Liver (tissue), 8 donors: ENCODE measurements at regions not wholly inside any gene's neighbourhood (a gene's known extent, or its start where the extent isn't known, plus 50 kb on each side); places are given as distances from the start of the nearest gene placed in this dataset.

ENCODE experiments used
- DNase-seq: peaks from one replicate; pipeline ENCODE4 v3.0.0-alpha.2; 2017; ENCODE audit warnings: low spot score
- H3K27ac ChIP-seq, 2 donors: one replicate each; pipeline ENCODE4 v1.7.0; 2013; ENCODE audit warnings: inconsistent platforms in 2 of 2, low read length in 2 of 2, control low read depth in 1 of 2, low read depth in 1 of 2, mild to moderate bottlenecking in 1 of 2
- H3K27me3 ChIP-seq, 4 donors: one replicate each; pipeline versions ENCODE4 v1.6.1 to v1.7.0; 2013; ENCODE audit warnings: low read length in 3 of 4, inconsistent platforms in 1 of 4, mild to moderate bottlenecking in 1 of 4, moderate library complexity in 1 of 4; ENCODE audit not compliant: control insufficient read depth in 4 of 4, insufficient read depth in 4 of 4
- H3K36me3 ChIP-seq, 4 donors: one replicate each; pipeline versions ENCODE4 v1.6.1 to v1.7.0; 2013; ENCODE audit warnings: low read length in 3 of 4, mild to moderate bottlenecking in 3 of 4, low read depth in 1 of 4, moderate library complexity in 1 of 4; ENCODE audit not compliant: control insufficient read depth in 4 of 4, insufficient read depth in 3 of 4
- H3K4me1 ChIP-seq, 4 donors: one replicate each; pipeline versions ENCODE4 v1.6.1 to v1.7.0; 2013; ENCODE audit warnings: low read length in 3 of 4, mild to moderate bottlenecking in 3 of 4, moderate library complexity in 1 of 4; ENCODE audit not compliant: control insufficient read depth in 4 of 4, insufficient read depth in 4 of 4
- H3K4me3 ChIP-seq, 3 donors: one replicate each; pipeline versions ENCODE4 v1.6.1 to v1.7.0; 2013; ENCODE audit warnings: low read length in 3 of 3, control low read depth in 1 of 3, low read depth in 1 of 3, mild to moderate bottlenecking in 1 of 3
- H3K9ac ChIP-seq, 2 donors: one replicate each; pipeline ENCODE4 v1.7.0; 2013; ENCODE audit warnings: low read length in 2 of 2, mild to moderate bottlenecking in 2 of 2, moderate library complexity in 2 of 2, control low read depth in 1 of 2, low read depth in 1 of 2
- H3K9me3 ChIP-seq, 4 donors: one replicate each; pipeline versions ENCODE4 v1.6.1 to v1.7.0; 2013; ENCODE audit warnings: low read length in 3 of 4; ENCODE audit not compliant: control insufficient read depth in 4 of 4
- EGR1 ChIP-seq, 2 donors: IDR thresholded peaks; 2 replicates each; pipeline ENCODE4 v1.6.1; 2016 to 2018; ENCODE audit warnings: antibody characterized with exemption in 2 of 2, low read depth in 2 of 2
- FOXA1 ChIP-seq: IDR thresholded peaks from 2 replicates; pipeline ENCODE4 v1.6.1; 2016; ENCODE audit warnings: antibody characterized with exemption
- FOXA2 ChIP-seq: IDR thresholded peaks from 2 replicates; pipeline ENCODE4 v1.6.1; 2016; ENCODE audit warnings: antibody characterized with exemption
- GABPA ChIP-seq, 2 donors: IDR thresholded peaks in 1 of 2; conservative IDR thresholded peaks in 1 of 2; 2 replicates each; pipeline ENCODE4 v1.6.1; 2016; ENCODE audit warnings: antibody characterized with exemption in 2 of 2, mild to moderate bottlenecking in 1 of 2, moderate library complexity in 1 of 2
- HNF4G ChIP-seq: IDR thresholded peaks from 2 replicates; pipeline ENCODE4 v1.6.1; 2016; ENCODE audit warnings: antibody characterized with exemption
- JUND ChIP-seq, 2 donors: IDR thresholded peaks; 2 replicates each; pipeline ENCODE4 v1.6.1; 2016; ENCODE audit warnings: antibody characterized with exemption in 2 of 2
- RAD21 ChIP-seq, 2 donors: IDR thresholded peaks; 2 replicates each; pipeline ENCODE4 v1.6.1; 2016; ENCODE audit warnings: antibody characterized with exemption in 2 of 2, mild to moderate bottlenecking in 2 of 2
- SP1 ChIP-seq: IDR thresholded peaks from 2 replicates; pipeline ENCODE4 v1.6.1; 2018; ENCODE audit warnings: antibody characterized with exemption, mild to moderate bottlenecking
- TAF1 ChIP-seq: conservative IDR thresholded peaks from 2 replicates; pipeline ENCODE4 v1.6.1; 2016; ENCODE audit warnings: antibody characterized with exemption, mild to moderate bottlenecking
- YY1 ChIP-seq: IDR thresholded peaks from 2 replicates; pipeline ENCODE4 v1.6.1; 2016; ENCODE audit warnings: antibody characterized with exemption, mild to moderate bottlenecking
- WGBS: extraction: QIAGEN DNeasy Blood & Tissue Kit; methylation state at CpG from one replicate; pipeline ENCODE4 v1.1.7; 2013; 5-methylcytosine and 5-hydroxymethylcytosine counted together
- TF ChIP-seq, protein P1 (sequence below): IDR thresholded peaks from 2 replicates; pipeline ENCODE4 v1.6.1; 2016; ENCODE audit warnings: antibody characterized with exemption
- TF ChIP-seq, protein P2 (sequence below): IDR thresholded peaks from 2 replicates; pipeline ENCODE4 v1.6.1; 2016; ENCODE audit warnings: antibody characterized with exemption
- TF ChIP-seq, protein P3 (sequence below): fragments of 150-350 bp; IDR thresholded peaks from 2 replicates; pipeline ENCODE4 v1.5.1; 2017; ENCODE audit warnings: improper control_type of control experiment, low read depth, low read length; ENCODE audit not compliant: missing input control
- TF ChIP-seq, protein P4 (sequence below): IDR thresholded peaks from 2 replicates; pipeline ENCODE4 v1.6.1; 2016; ENCODE audit warnings: antibody characterized with exemption, mild to moderate bottlenecking
- donor health status: healthy.
- donor health status: healthy.
- donor health status: healthy.
- donor health status: healthy.
- donor health status: healthy.

DNA sequence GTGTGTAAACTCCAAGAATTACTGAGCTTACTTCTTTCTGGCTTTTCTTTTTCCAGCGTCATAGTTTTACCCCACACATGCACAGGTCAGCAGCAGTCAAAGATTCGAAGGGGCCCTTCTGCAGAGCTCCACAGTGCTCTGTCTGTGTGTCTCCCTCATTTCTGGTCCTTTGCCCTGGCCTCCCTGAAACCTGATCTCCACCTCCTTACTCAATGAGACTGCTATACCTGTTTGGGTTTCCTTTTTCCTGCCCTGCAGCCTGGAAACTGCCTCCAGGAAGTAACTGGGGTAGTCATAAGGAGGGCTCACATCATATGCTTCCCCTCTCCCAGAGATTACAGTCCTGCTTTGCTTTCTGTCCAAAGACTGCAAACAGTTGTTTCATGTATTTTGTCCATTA is 82.8 kb upstream of the TNIK start:
- Histone ChIP-seq H3K27ac (no peak overlapping the region), H3K27me3 (no peaks in the 10 kb centered on the region), H3K9me3 (no peaks in the 10 kb centered on the region), H3K9ac (no peak overlapping the region), H3K4me1 (no peaks in the 10 kb centered on the region), H3K36me3 (no peaks in the 10 kb centered on the region), H3K4me3 (no peak overlapping the region)
- no peak for DNase-seq
- WGBS: 52% methylated on average over 2 of the region's 2 CpGs
- TF ChIP-seq, protein P1, sequence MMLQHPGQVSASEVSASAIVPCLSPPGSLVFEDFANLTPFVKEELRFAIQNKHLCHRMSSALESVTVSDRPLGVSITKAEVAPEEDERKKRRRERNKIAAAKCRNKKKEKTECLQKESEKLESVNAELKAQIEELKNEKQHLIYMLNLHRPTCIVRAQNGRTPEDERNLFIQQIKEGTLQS: no peak
- no peak for TF ChIP-seq EGR1 (IDR thresholded peaks at IDR 0.05; ENCODE audit: low read depth in 2 of 2)
- TF ChIP-seq, protein P2, sequence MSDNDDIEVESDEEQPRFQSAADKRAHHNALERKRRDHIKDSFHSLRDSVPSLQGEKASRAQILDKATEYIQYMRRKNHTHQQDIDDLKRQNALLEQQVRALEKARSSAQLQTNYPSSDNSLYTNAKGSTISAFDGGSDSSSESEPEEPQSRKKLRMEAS: no peak
- TF ChIP-seq, protein P3, sequence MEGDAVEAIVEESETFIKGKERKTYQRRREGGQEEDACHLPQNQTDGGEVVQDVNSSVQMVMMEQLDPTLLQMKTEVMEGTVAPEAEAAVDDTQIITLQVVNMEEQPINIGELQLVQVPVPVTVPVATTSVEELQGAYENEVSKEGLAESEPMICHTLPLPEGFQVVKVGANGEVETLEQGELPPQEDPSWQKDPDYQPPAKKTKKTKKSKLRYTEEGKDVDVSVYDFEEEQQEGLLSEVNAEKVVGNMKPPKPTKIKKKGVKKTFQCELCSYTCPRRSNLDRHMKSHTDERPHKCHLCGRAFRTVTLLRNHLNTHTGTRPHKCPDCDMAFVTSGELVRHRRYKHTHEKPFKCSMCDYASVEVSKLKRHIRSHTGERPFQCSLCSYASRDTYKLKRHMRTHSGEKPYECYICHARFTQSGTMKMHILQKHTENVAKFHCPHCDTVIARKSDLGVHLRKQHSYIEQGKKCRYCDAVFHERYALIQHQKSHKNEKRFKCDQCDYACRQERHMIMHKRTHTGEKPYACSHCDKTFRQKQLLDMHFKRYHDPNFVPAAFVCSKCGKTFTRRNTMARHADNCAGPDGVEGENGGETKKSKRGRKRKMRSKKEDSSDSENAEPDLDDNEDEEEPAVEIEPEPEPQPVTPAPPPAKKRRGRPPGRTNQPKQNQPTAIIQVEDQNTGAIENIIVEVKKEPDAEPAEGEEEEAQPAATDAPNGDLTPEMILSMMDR: no peak
- TF ChIP-seq HNF4G: no peak
- no peak for TF ChIP-seq GABPA (IDR thresholded peaks at IDR 0.05 in 1 of 2, conservative IDR thresholded peaks at IDR 0.05 in 1 of 2)
- no peak for TF ChIP-seq YY1
- no peak for TF ChIP-seq SP1
- no peak for TF ChIP-seq FOXA2
- no peak for TF ChIP-seq TAF1
- no peak for TF ChIP-seq FOXA1
- no peak for TF ChIP-seq JUND (IDR thresholded peaks at IDR 0.05)

- Histone ChIP-seq H3K36me3 (no peaks in the 10 kb centered on the region), H3K9ac (no peak overlapping the region), H3K4me1 (no peaks in the 10 kb centered on the region), H3K27me3 (no peaks in the 10 kb centered on the region), H3K27ac (no peak overlapping the region), H3K4me3 (no peak overlapping the region), H3K9me3 (no peaks in the 10 kb centered on the region)
- no peak for DNase-seq
- TF ChIP-seq, protein P3: no peak
- TF ChIP-seq, protein P4, sequence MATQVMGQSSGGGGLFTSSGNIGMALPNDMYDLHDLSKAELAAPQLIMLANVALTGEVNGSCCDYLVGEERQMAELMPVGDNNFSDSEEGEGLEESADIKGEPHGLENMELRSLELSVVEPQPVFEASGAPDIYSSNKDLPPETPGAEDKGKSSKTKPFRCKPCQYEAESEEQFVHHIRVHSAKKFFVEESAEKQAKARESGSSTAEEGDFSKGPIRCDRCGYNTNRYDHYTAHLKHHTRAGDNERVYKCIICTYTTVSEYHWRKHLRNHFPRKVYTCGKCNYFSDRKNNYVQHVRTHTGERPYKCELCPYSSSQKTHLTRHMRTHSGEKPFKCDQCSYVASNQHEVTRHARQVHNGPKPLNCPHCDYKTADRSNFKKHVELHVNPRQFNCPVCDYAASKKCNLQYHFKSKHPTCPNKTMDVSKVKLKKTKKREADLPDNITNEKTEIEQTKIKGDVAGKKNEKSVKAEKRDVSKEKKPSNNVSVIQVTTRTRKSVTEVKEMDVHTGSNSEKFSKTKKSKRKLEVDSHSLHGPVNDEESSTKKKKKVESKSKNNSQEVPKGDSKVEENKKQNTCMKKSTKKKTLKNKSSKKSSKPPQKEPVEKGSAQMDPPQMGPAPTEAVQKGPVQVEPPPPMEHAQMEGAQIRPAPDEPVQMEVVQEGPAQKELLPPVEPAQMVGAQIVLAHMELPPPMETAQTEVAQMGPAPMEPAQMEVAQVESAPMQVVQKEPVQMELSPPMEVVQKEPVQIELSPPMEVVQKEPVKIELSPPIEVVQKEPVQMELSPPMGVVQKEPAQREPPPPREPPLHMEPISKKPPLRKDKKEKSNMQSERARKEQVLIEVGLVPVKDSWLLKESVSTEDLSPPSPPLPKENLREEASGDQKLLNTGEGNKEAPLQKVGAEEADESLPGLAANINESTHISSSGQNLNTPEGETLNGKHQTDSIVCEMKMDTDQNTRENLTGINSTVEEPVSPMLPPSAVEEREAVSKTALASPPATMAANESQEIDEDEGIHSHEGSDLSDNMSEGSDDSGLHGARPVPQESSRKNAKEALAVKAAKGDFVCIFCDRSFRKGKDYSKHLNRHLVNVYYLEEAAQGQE: no peak
- TF ChIP-seq RAD21 (IDR thresholded peaks at IDR 0.05): no peak
- TF ChIP-seq YY1: no peak
- TF ChIP-seq, protein P1: no peak
Observed at GRCh38 chr3:171541647-171542046, 81.4 kb upstream of the TNIK start.
